ENCODE measurements at regions not wholly inside any gene's neighbourhood (a gene's known extent, or its start where the extent isn't known, plus 50 kb on each side); places are given as distances from the start of the nearest gene placed in this dataset.

GRCh38 chr3:59653405-59654122 is 603.7 kb upstream of the CFAP20DC start:
- DNase-seq (ENCODE audit: low spot score): no peak

GRCh38 chr3:59644479-59645402 is 594.9 kb upstream of the CFAP20DC start:
- no peak for DNase-seq (ENCODE audit: low spot score)

- peak; percentile 61 for DNase-seq (ENCODE audit: low spot score)
These were observed 591.5 kb upstream of the CFAP20DC start for GRCh38 chr3:59641169-59641899.

GRCh38 chr3:59632760-59633573 is 583.1 kb upstream of the CFAP20DC start:
- DNase-seq (ENCODE audit: low spot score): no peak

- DNase-seq (ENCODE audit: low spot score): no peak
These were observed 581.7 kb upstream of the CFAP20DC start for GRCh38 chr3:59631482-59631881.

GRCh38 chr3:59621037-59621436 is 571.2 kb upstream of the CFAP20DC start:
- DNase-seq (ENCODE audit: low spot score): no peak

GRCh38 chr3:59620325-59620724 is 570.5 kb upstream of the CFAP20DC start:
- no peak for DNase-seq (ENCODE audit: low spot score)

- no peak for DNase-seq (ENCODE audit: low spot score)
These were observed 562.6 kb upstream of the CFAP20DC start for GRCh38 chr3:59612444-59612715.

GRCh38 chr3:59611649-59612443 is 562.0 kb upstream of the CFAP20DC start:
- DNase-seq (ENCODE audit: low spot score): no peak

- DNase-seq (ENCODE audit: low spot score): no peak
These were observed 560.0 kb upstream of the CFAP20DC start for GRCh38 chr3:59609657-59610348.

- DNase-seq (ENCODE audit: low spot score): no peak
These were observed 558.5 kb upstream of the CFAP20DC start for GRCh38 chr3:59608356-59608755.

- DNase-seq (ENCODE audit: low spot score): no peak
These were observed 557.8 kb upstream of the CFAP20DC start for GRCh38 chr3:59607656-59608055.

- no peak for DNase-seq (ENCODE audit: low spot score)
These were observed 556.9 kb upstream of the CFAP20DC start for GRCh38 chr3:59606638-59607266.

- no peak for DNase-seq (ENCODE audit: low spot score)
These were observed 556.2 kb upstream of the CFAP20DC start for GRCh38 chr3:59605944-59606534.

GRCh38 chr3:59605318-59605717 is 555.5 kb upstream of the CFAP20DC start:
- DNase-seq (ENCODE audit: low spot score): peak; percentile 41

- DNase-seq (ENCODE audit: low spot score): no peak
These were observed 551.7 kb upstream of the CFAP20DC start for GRCh38 chr3:59601486-59601885.

- DNase-seq (ENCODE audit: low spot score): no peak
These were observed 550.8 kb upstream of the CFAP20DC start for GRCh38 chr3:59600631-59601030.

- DNase-seq (ENCODE audit: low spot score): no peak
These were observed 546.9 kb upstream of the CFAP20DC start for GRCh38 chr3:59596741-59597140.

- no peak for DNase-seq (ENCODE audit: low spot score)
These were observed 546.0 kb upstream of the CFAP20DC start for GRCh38 chr3:59595830-59596229.
